ENCODE measurements at regions not wholly inside any gene's neighbourhood (a gene's known extent, or its start where the extent isn't known, plus 50 kb on each side); places are given as distances from the start of the nearest gene placed in this dataset.

DNA sequence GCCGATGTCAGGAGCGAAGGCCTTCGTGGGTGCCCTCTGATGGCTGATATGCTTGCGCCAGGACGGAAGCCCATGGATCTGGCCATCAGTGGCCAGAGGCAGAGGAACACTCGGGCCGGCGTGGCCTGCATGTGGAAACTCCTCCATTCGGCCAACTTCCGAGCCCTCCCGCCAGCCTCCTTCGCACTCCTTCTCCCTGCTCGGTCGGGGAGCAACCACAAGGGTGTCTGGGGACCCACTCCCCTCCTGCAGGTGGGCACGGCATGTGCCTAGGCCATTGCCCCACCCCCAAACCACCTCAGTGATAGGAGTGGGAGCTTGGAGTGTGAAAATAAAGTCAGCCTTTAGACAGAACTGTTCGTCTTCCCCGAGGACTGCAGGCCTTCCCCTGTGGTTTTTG lies 231.3 kb downstream of the BCL11B start:
- DNase-seq = no peak

DNA sequence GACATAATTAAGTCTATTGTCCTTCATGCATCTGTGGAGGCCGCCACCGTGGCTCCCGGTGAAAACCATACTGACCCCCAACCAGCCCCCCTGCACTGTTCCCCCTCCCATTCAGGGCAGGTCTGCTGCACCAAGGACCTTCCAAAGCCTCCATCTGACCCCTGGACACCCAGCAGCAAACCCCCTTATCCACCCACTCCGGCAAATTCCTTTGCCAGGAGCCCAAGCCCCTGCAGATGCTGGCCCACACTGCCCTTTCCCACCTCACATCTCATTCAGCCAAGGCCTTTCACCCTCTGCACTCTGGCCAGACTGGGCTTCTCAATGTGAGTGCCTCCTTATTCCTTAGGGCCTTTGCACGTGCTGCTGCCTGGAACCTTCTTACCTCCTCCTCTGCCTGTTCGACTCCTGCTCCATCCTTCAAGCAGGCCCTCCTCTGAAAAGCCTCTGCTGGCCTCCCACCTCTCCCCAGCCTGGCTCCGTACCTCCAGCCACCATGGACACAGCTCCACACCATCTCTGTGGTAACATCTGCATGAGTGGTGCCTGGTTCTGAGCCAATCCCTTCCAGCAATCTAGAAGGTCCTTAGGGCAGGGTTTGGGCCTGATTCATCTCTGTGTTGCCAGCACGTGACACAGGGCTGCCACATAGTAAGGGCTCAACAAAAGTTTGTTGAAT lies 230.7 kb downstream of the BCL11B start:
- DNase-seq = no peak

DNA sequence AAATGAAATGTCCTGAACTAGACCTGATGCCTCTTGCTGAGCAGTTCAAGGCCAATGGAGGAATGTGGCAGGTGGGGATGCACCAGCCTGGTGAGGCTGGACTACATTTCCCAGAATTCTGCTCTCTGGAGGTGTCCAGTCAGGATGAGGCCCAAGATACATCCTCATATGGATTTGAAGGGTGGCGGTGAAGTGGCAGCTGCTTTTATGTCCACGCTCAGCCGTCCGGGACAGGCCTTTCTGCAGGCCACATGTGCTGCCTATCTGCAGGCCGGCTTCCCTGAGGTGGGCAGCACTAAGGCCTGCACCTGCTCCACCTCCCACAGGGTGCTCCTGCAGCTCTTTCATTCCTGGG lies 230.2 kb downstream of the BCL11B start:
- no peak for DNase-seq

DNA sequence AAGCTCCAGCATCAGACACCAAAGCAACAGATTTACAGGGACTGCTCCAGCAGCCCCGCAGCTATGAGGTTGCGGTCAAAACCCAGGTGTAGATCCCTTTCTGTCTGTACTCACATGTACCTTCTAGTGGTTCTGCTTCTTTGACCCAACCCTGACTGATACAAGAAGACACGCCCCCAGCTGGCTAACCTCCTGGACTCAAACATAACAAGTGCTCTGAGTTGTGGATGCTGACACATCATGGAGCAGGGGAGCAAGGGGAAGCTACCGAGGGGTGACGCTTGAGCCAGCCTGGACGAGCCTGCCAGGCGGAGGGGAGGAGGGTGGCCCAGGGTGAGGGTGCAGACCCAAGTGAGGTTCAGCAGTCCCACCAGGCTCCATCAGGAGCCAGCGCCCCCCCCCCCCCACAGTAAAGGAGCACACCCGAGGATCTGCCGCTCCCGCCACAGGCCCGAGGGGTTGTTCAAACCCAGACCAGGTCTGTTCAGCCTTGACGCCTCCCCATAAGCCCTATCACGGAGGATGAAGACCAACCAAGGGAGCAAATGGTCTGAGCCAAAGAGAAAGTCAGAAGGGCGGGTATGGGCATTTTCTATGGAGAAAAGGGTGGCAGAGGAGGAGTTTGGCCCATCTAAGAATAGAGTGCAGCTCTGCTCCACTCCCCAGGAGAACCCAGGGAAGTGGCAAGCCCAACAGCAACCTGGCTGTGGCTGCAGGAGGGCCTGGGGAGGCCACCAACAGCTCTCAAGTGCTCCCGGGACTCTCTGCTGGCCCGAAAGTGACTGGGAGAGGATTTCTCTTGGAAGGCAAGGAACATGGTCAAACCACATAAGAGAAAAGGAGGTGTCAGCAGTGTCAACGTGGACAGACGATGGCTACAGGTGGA lies 229.4 kb downstream of the BCL11B start:
- no peak for DNase-seq

DNA sequence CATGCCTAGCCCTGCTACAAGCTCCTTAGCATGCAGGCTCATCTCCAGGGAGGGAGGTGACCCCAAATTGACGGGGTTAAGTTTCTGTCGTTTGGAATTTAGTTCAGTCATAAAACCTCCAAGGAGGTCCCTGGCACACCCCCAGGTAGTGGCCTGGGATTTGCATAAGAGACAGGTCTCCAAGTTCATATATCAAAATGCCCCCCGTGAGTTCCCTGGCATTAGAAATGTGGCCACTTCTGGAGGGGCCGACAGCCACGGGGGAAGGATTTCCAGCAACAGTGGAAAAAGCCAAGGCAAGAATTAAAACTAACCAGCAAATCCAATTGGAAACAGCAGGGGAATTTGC lies 228.8 kb downstream of the BCL11B start:
- no peak for DNase-seq

DNA sequence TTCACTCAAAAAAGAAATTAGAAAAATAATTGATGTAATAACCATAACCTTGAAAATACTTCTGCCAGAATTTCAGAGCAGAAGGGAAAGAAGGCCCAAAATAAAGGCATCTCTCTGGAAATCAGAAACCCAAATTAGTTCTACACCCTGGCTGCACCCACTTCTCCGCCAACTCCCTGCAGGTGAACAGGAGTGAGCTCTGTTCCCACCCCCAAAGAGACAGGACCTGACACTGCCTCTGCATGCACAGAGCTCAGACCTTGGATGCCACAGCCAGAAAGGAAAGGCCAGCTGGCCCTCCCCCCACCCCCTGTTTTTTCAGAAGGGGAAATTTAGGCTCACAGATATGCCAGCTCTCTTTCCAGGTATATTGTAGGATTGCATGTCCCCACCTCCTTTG lies 228.2 kb downstream of the BCL11B start:
- no peak for DNase-seq

DNA sequence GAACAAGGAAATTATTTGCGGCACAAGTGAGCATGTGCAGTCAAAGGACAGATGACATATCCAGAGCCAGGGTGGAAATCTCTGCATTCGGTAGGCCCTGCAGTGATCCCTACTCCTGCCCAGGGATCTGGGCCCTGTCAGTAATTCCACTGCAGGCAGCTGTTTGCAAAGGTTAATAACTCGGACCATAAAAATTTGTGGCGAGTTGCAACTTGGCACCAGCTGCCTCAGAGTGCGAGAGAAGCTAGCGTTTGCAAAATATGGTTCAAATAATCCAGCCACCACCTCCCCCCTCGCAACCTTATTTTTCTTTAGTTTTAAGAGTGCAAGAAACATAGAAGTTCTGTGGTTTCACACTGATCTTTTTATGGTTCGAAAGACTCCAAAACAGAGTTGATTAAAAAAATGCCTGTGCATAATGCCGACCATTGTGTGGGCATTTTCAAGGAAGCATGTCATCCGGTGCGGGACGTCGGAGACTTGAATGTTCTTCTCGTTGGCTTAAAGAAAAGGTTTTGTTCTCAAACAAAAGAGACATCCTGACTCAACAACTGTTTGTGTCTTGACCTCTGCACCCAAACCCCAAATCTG lies 224.5 kb downstream of the BCL11B start:
- DNase-seq = no peak

DNA sequence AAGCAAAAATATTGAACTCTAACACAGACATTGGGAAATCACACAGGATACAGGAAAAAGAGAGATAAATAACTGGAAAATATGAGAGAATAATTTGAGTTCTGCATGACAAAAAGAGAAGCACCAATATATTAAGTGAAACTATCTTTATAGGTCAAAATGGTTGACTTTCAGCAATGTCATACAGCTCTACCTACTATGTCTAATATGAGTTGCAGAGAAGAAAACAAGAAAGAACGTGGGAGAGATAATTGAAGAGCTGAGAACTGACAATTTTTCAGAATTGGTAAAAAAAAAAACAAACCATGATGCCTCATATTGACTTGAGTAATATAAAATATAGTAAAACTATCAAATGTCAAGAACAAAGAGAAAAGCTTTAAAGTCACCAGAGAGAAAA lies 221.7 kb downstream of the BCL11B start:
- no peak for DNase-seq

DNA sequence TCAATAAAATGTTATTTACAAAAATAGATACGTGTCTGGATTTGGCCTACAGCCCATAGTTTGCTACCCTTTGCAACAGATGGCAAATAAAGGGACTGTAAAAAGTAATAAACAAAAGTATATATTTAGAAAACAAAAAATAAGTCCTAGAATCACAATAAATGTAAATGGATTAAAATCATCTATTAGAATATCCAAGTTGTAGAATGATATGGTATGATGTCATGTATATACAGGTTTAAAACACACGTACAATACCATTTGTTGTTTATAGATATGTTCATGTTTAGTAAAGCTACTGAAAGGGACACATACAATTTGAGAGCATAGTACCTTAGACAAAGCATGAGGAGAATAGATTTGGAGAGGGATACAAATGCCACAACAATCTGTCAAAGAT lies 219.5 kb downstream of the BCL11B start:
- no peak for DNase-seq

DNA sequence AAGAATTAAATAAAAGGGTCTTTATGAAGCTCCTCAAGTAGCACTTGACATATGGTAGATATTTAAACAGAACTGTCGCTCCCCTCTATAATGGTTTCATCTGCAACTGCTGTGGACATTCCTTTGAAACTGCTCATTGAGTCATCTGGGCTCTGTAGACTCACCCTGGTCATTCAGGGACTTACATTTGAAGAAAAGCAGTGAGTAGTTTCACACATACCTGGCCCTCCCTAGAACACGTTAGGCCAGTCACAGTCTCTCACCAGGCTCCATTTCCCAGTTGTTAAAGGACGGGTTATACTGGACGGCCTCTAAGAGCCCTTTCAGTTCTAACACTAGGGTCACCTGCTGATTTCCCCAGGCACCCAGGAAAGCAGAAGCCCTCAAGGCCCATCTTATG lies 217.0 kb downstream of the BCL11B start:
- no peak for DNase-seq

DNA sequence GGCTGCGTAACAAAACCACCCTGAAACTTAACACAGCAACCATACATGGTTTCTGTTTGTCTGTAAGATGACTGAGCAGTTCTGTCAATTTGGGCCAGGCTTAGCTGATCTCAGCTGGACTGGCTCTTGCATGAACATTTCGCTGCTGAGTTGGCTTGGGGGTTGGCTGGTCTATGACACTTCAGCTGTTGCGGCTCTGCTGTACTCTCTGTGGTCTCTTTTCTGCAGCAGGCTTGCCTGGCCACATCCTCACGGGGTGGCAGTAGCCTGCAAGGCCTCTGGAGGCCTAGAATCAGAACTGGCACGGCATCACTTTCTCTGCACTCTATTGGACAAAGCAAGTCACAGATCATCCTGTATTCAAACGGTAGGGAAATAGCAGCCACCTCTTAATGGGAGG lies 216.2 kb downstream of the BCL11B start:
- DNase-seq = no peak

DNA sequence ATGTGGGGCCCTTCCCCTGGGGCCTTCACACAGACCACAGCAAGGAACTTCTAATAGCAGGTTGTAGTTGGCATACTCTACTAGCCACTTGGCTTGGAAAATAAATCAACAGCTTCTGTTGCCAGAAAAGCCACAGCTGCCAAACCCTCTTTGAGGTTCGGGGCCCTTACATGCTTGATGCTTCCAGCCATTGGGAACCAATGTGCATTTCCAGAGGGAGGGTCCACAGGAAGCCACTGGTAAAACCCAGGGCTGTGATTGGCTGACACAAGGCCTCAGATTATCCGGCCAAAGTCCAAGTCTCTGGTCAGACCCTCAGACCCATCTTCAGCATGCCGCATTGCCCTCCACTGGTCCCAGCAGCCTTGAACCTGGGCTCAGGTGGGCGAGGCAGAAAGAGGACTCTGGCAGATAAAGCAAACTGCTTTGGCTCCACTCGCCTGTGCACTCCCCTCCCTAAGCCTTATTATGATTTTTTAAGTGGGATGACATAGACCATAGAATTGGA lies 214.4 kb downstream of the BCL11B start:
- DNase-seq = no peak

DNA sequence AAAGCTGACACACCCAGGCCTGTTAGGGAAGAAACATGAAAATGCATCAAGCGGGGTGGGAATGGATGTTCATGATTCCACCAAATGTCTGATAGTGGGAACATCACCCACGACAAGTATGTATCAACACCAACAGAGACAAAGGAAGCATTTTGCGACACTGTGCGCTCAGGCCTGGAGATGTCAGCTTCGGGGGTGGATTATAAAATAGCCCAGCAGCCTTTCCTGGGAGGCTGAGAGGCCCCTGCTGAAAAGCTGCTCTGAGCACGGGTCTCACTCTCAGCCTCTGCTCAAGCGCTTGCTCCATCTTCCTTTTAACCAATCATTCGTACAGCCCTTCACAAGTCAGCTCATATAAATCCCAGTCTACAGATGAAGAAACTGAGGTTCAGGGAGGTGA lies 213.5 kb downstream of the BCL11B start:
- DNase-seq = no peak

DNA sequence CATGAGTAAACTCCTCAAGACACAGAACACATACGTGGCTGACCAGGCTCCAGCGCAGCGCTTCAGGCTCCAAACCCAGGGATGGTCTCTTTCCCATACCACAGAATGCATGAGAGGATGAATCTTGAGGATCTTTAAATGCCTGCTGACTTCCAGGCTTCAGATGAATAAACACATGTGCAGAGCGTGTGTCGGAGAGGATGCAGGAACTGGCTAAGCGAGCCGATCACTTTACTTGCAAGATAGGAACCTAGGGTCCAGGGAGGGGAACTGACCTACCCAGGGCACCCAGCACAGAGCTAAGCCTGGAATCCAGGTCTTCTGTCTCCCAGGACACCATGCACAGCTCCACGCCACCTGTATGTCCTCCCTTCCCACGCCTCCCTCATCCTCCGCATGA lies 209.8 kb downstream of the BCL11B start:
- no peak for DNase-seq

DNA sequence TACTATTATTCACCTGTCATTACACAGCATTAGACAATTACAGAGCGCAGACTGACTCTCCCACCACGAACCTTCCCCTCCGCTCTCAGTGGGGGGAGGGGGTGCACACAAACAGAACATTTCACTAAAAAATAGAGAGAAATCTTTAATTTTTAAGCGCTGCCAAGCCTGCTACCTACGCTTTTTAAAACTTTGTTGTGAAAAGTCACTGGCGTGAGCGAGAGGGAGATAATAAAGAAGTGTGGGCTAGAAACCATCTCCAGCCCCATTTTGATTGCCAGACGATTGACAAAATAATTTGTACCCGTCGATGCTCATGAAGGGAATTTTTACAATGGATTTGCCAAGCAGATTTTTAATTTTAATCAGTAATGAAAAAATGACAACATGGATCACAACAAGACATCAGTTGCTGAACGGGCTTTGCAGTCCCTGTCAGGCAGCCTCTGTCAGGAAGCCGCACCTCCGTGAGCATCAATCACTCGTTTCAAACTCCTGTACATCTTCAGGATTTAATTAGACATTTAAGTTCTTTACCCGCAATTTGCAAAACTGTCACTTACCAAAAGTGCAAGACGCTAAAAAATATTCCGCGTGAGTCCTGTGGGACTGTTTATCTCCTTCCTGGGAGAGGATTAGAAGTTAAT lies 209.1 kb downstream of the BCL11B start:
- DNase-seq = no peak

DNA sequence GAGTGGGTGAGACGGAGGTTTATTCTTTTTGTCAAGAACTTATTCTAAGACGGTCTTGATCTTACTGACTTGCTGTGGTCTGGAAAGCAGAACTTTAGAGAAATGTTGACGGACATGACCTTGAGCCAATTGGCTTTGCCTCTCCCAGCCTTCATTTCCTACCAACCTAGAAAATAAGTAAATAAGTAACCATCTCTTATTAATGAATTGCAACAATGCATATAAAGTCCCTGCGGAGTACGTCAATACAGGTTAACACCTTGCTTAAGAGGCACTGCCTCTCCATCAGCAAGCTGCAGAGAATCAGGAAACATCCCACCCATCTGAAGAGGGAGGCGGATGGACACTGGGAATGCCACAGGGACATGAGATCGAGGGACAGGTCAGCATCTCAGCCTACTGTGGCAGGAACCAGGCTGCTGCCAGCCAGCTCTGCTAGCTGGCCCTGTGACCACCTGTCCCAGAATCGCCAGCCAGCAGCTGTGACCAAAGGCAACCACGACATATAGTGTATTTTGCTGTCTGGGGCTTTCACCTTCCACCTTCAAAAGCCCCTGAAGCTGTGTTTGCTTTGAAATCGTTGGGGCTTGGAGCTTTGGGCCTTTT lies 208.3 kb downstream of the BCL11B start:
- no peak for DNase-seq

DNA sequence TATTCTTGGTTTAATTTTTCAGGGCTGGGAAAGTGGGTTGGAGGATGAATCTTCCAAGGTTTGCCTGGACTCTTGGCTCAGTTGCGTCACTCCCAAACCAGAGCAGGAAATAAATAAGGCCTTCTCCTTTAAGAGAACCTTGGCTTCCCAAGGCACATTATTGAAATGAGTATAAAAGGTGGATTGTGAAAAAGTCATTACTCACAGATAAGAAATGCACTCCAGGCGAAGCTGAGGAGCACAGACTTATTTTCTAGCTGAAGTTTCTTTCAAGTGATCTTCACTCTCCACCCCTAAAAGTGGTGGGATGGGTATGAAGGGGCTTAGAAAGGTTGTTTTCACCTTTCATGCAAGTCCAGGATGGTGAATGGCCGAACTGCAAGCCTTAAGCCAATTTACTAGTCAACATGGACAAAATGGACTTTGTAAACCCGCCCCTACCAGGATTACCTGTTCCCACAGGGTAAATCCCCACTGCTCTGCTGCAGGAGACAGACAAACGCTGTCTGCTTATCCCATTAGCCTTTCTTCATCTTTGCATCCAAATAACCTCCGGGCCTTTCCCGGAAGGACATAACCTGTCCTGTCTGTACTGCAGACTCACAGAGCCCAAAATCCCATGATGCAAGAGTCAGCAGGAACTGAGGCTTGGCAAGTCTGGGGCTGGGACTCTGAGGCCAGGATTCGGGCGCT lies 207.6 kb downstream of the BCL11B start:
- no peak for DNase-seq

DNA sequence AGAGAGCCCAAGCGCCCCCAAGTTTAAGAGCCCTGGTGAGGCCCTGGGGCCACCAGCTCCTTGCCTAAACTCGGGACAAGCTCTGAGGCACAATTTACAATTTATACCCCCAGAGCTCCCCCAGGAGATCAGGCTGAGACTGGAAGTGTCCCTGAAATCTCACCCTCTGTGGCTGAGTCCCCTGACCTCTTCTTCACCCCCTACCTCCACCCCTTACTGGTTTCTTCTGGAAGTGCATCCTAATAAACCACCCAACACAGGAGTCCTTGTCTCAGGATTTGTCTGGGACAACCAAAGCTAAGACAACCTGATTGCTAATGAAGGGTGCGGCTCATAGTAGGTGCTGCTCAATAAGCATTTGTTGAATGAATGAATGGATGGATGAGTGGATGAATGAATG lies 206.4 kb downstream of the BCL11B start:
- no peak for DNase-seq

DNA sequence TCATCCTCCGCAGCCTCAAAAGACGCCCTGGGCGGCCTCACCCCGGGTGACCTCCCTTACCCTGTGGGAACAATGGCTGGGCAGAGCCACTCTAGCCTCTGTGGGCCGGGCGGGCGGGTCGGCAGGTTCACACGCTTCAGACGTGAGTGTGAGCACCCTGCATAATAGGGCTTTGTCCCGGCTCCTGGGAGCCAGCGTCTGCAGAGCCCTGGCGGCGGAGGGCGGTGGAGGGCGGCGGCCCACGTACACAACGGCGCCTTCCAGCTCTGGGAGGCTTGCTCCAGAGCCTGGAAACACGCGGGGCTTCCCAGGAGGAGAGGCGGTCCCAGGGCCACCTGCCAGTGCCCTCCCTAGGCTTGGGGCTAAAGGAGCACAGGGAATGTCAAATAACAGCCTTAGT lies 205.6 kb downstream of the BCL11B start:
- no peak for DNase-seq

DNA sequence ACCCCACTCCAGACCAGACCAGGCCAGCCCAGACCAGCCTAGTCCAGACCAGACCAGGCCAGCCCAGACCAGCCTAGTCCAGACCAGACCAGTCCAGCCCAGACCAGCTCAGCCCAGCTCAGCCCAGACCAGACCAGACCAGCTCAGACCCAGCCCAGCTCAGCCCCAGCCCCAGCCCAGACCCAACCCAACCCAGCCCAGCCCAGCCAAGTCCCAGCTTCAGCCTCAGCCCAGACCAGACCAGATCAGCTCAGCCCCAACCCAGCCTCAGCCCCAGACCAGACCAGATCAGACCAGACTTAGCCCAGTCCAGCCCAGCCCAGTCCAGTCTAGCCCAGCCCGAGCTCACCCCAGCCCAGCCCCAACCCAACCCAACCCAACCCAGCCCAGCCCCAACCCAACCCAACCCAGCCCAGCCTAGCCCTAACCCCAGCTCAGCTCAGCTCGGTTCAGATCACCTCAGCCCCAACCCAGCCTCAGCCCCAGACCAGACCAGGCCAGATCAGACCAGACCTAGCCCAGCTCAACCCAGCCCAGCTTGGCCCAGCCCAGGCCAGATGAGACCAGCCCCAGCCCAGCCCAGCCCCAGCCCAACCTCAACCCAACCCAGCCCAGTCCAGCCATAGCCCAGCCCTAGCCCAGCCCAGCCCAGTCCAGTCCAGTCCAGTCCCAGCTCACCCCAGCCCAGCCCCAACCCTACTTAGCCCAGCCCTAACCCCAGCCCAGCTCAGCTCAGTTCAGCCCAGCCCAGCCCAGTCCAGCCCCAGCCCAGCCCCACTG lies 204.7 kb downstream of the BCL11B start:
- DNase-seq = no peak

DNA sequence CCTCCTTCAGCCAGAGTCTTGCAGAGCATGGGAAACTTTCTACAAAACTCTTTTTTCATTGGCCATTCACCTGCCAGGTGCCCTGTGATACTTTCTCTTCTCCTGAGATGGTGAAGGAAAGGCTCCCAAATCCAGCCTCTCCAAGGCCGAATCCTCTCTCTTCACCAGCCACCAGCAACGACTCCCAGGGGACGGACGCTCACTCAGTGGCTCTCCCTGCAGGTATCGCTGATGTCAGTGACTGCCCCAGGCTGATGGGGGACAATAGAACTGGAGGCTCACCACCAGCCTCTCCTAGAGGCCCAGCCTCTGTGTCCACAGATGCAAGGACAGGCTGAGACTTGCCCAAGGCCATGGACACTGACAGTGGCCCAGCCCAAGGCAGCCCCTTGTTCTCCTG lies 204.1 kb downstream of the BCL11B start:
- DNase-seq = no peak

DNA sequence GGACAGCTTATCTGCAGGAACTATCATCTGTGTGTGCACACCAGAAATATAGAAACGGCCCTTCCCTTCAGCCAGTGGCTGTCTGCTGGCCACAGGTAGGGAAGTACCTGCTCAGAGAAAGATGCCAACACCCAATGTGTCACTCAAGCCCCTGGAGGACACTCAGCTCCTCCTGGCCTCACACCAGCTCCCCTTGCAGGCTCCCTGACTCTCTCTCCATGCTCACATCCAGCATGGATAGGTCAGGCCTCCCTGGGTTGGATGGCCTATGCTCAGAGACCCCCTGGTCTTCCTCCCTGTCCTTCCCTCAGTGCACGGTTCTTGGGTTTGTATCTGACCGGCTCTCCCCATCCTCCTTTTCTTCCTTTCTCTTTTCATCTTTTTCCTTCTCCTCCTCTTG lies 202.1 kb downstream of the BCL11B start:
- no peak for DNase-seq
